Right atrium auricular region (tissue), 2 donors: ENCODE measurements at regions not wholly inside any gene's neighbourhood (a gene's known extent, or its start where the extent isn't known, plus 50 kb on each side); places are given as distances from the start of the nearest gene placed in this dataset.

Experiments used
- DNase-seq: peaks from one replicate; pipeline ENCODE4 v3.0.0-alpha.2; 2019; ENCODE audit warnings: low spot score
- H3K27ac ChIP-seq, 2 donors: fragments of 200-600 bp; sonication (generic); 1 replicate in 1 of 2; 2 replicates in 1 of 2; pipeline ENCODE4 v1.5.1; 2016 to 2019
- H3K27me3 ChIP-seq, 2 donors: fragments of 200-600 bp; sonication (generic); one replicate each; pipeline versions ENCODE4 v1.5.1 to v1.6.0; 2017 to 2019
- H3K36me3 ChIP-seq: fragments of 200-600 bp; sonication (generic); one replicate; pipeline ENCODE4 v1.5.1; 2016
- H3K4me1 ChIP-seq, 2 donors: fragments of 200-600 bp; sonication (generic); one replicate each; pipeline versions ENCODE4 v1.5.1 to v1.6.0; 2017 to 2019
- H3K4me3 ChIP-seq, 2 donors: fragments of 200-600 bp; sonication (generic); 1 replicate in 1 of 2; 2 replicates in 1 of 2; pipeline ENCODE4 v1.5.1; 2017 to 2019; ENCODE audit warnings: mild to moderate bottlenecking in 1 of 2, moderate library complexity in 1 of 2
- H3K9me3 ChIP-seq, 2 donors: fragments of 200-600 bp; sonication (generic); one replicate each; pipeline ENCODE4 v1.5.1; 2019
- CTCF ChIP-seq, 2 donors: fragments of 200-600 bp; sonication (generic); IDR thresholded peaks; one replicate each; pipeline ENCODE4 v1.5.1; 2019; ENCODE audit warnings: antibody characterized with exemption in 2 of 2

- H3K36me3 ChIP-seq, result no peaks in the 10 kb centered on the region
- no peaks in the 10 kb centered on the region for H3K4me1 ChIP-seq
- H3K4me3 ChIP-seq, result no peak overlapping the region
- TF ChIP-seq CTCF (IDR thresholded peaks at IDR 0.05), result no peak
- peaks cover 0 to 11% of the 10 kb centered on the region in 2 donors for H3K9me3 ChIP-seq
- no peaks in the 10 kb centered on the region for H3K27me3 ChIP-seq
- no peak overlapping the region for H3K27ac ChIP-seq
- DNase-seq, result no peak
These were observed 350.7 kb upstream of the SPHKAP start for GRCh38 chr2:228532233-228532632.

GRCh38 chr2:228527197-228527881 lies 345.9 kb upstream of the SPHKAP start:
- no peak for DNase-seq
- H3K4me3 ChIP-seq, result no peak overlapping the region
- H3K27me3 ChIP-seq, result no peaks in the 10 kb centered on the region
- no peak for TF ChIP-seq CTCF (IDR thresholded peaks at IDR 0.05)
- H3K27ac ChIP-seq, result no peak overlapping the region
- H3K4me1 ChIP-seq, result no peaks in the 10 kb centered on the region
- H3K9me3 ChIP-seq, result peaks cover 0 to 7% of the 10 kb centered on the region in 2 donors
- no peaks in the 10 kb centered on the region for H3K36me3 ChIP-seq

GRCh38 chr2:228526687-228527086 lies 345.2 kb upstream of the SPHKAP start:
- no peak for TF ChIP-seq CTCF (IDR thresholded peaks at IDR 0.05)
- Histone ChIP-seq H3K9me3 (peaks cover 0 to 7% of the 10 kb centered on the region in 2 donors), H3K4me1 (no peaks in the 10 kb centered on the region), H3K36me3 (no peaks in the 10 kb centered on the region), H3K4me3 (no peak overlapping the region), H3K27me3 (no peaks in the 10 kb centered on the region), H3K27ac (no peak overlapping the region)
- no peak for DNase-seq

- DNase-seq, result no peak
- H3K27me3 ChIP-seq, result no peaks in the 10 kb centered on the region
- no peak overlapping the region for H3K27ac ChIP-seq
- TF ChIP-seq CTCF (IDR thresholded peaks at IDR 0.05), result no peak
- no peaks in the 10 kb centered on the region for H3K36me3 ChIP-seq
- peaks cover 0 to 7% of the 10 kb centered on the region in 2 donors for H3K9me3 ChIP-seq
- no peak overlapping the region for H3K4me3 ChIP-seq
- H3K4me1 ChIP-seq, result no peaks in the 10 kb centered on the region
These were observed 341.5 kb upstream of the SPHKAP start for GRCh38 chr2:228522977-228523376.

DNA sequence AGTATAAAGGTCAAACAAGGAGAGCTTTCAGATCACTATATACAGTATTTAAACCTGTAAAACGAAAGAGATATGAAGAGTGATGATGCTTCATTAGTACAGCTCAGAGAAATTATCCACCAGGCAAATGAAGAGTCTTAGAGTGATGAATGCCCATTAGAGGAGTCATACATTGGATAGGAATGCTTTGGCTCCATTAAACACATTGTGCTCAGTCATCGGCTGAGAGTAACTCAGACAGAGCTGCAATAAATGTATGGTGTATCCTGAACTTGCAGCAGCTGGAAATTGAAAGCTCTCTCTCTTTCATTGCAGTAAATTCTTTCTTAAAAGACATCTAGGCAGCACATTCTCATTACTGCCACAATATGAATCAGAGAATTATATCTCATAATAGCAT lies 340.8 kb upstream of the SPHKAP start:
- no peaks in the 10 kb centered on the region for H3K36me3 ChIP-seq
- no peak overlapping the region for H3K27ac ChIP-seq
- no peaks in the 10 kb centered on the region for H3K27me3 ChIP-seq
- no peak for TF ChIP-seq CTCF (IDR thresholded peaks at IDR 0.05)
- no peak for DNase-seq
- H3K4me1 ChIP-seq, result no peaks in the 10 kb centered on the region
- H3K4me3 ChIP-seq, result no peak overlapping the region
- peaks cover 0 to 7% of the 10 kb centered on the region in 2 donors for H3K9me3 ChIP-seq

- no peak for TF ChIP-seq CTCF (IDR thresholded peaks at IDR 0.05)
- peaks cover 0 to 7% of the 10 kb centered on the region in 2 donors for H3K9me3 ChIP-seq
- no peaks in the 10 kb centered on the region for H3K27me3 ChIP-seq
- H3K4me1 ChIP-seq, result no peaks in the 10 kb centered on the region
- DNase-seq, result no peak
- H3K36me3 ChIP-seq, result no peaks in the 10 kb centered on the region
- no peak overlapping the region for H3K4me3 ChIP-seq
- no peak overlapping the region for H3K27ac ChIP-seq
These were observed 338.1 kb upstream of the SPHKAP start for GRCh38 chr2:228519561-228519960.
